HG02938 (cell line): ENCODE measurements at regions not wholly inside any gene's neighbourhood (a gene's known extent, or its start where the extent isn't known, plus 50 kb on each side); places are given as distances from the start of the nearest gene placed in this dataset.

Source experiments
- ATAC-seq: cut with Tn5 transposase; IDR thresholded peaks from one replicate; pipeline ENCODE4 v1.9.1; 2021; ENCODE audit warnings: mild to moderate bottlenecking, moderate library complexity; ENCODE audit not compliant: unreplicated experiment

- ATAC-seq: no peak
Observed at GRCh38 chr2:128467321-128467969, 148.8 kb upstream of the HS6ST1 start.

DNA sequence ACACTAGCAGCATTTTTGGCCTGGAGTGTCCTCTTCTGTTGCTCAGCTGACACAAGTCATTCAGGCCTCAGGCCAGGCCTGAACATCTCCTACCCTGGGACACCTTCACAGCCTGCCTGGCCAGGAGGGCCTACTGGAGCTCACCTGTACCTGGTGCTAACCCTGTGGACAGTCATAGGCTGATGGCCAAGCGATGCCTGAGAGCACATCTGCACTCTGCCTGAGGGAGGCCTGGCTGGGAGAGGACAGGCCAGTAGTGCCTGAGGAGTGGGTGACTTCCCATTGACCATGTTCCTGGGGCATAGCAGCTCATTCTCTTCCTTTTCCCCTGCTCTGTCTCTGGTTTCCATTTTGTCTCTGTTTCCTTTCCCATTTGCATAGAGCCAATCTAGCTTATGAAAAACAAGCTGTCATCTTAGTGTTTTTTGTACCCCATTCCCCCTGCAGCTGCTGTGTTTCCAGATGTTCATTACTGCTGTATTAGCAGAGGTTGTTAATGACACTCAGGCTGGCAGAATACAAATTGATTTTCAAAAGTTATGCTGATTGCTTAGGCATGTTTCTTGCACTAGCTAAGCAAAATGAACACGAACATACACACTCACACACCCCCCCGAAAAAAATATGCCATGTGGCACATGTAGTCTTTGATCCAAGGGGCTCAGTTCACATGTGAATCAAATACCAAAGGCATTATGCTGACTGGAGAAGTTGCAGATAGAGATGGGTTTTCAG is 149.7 kb upstream of the HS6ST1 start:
- no peak for ATAC-seq

DNA sequence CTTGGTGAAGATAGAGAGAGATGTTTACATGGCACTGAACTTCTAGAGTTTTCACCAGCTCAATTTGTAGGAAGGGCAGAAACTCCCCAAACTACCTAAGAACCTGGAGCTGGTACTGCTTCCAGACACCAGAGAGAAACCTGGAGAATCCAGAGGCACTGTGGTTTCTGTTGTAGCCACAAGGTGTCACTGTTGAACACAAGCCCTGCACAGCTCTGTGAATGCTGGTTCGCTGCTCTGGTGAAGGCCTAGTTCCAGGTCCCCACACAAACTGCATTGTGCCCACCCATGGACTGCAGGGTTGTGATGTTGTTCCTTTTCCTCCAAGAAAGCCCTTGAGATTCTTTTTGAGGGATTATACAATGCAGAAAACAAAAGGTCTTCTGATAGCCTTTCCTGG is 150.5 kb upstream of the HS6ST1 start:
- no peak for ATAC-seq

DNA sequence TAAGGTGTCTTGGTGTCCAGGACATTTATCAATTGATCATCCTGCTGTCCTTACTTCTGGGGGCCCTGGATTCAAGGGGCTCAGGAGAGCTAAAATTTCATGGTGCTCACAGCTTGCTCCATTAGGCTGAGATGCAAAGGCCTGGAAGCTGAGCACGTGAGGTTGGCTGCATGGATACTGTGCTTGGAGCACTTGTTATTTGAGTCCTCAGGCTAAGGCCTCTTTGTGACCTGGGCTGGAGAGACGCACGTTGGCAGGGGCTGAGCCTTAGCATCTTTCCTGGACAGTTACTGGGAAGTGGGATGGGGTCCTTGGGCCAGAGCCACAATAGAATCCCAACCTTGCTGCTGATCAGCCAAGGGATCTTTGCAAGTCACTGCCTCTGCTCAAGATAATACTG is 151.2 kb upstream of the HS6ST1 start:
- no peak for ATAC-seq

DNA sequence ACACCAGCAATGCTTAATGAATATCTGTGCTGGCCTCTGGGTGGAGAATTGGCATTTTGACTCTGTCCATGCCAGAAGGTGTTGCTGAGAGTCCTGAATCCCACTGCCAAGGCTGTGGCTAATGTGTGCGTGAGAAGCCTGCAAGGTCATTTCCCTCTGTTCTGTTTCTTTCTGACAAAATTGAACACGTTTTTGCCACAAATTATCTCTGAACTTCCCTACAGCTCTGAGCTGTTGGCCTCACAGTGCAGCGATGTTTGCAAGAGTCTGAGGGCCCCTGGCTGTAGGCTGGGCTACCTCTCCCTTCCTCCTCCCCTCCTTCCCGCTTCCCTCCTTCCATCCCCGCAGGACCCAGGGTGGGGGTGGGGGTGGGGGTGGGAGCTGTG is 154.1 kb upstream of the HS6ST1 start:
- ATAC-seq: no peak

- ATAC-seq: no peak
Observed at GRCh38 chr2:128473175-128474035, 154.7 kb upstream of the HS6ST1 start.

GRCh38 chr2:128474036-128474955 is 155.6 kb upstream of the HS6ST1 start:
- no peak for ATAC-seq

GRCh38 chr2:128474962-128475361 is 156.3 kb upstream of the HS6ST1 start:
- ATAC-seq: no peak

- ATAC-seq: no peak
Observed at GRCh38 chr2:128475427-128476211, 157.0 kb upstream of the HS6ST1 start.

DNA sequence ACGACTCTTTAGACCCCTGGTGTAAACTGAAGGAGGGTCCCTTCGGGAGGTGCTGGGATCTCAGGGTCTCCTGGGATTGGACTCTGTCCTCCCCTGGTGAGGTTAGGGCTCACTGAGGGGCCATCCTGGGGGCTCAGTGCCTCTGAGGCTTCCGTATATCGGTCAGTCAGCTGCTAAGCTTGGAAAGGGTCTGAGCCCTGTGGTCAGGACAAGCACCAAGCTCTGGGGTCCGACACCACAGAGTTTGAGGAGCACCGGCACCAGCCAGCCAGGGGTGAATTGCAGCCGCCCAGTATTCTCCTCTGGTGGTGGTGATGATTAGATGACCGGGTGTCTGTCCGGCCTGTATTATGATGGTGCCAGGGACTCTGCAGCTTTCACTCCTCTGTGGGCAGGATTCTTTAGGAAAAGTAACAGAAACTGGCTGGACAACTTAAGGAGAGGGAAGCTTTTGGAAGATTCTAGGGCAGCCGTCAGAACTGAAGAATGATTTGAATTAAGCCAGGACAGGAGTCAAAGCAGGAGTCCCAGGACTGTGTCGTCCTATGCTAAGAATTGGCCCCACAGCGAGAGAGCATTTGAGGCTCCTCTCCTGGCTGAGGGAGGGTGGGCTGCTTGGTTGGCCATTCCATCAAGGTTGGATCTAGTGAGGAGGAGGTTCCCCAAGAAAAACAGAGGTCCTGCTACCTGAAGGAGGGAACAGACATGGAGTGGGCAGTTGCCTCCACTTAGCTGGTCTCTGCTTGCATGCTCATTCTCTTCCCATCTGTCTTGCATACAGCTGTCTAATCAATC is 158.6 kb upstream of the HS6ST1 start:
- ATAC-seq: no peak

- ATAC-seq: no peak
Observed at GRCh38 chr2:128477891-128478290, 159.2 kb upstream of the HS6ST1 start.

DNA sequence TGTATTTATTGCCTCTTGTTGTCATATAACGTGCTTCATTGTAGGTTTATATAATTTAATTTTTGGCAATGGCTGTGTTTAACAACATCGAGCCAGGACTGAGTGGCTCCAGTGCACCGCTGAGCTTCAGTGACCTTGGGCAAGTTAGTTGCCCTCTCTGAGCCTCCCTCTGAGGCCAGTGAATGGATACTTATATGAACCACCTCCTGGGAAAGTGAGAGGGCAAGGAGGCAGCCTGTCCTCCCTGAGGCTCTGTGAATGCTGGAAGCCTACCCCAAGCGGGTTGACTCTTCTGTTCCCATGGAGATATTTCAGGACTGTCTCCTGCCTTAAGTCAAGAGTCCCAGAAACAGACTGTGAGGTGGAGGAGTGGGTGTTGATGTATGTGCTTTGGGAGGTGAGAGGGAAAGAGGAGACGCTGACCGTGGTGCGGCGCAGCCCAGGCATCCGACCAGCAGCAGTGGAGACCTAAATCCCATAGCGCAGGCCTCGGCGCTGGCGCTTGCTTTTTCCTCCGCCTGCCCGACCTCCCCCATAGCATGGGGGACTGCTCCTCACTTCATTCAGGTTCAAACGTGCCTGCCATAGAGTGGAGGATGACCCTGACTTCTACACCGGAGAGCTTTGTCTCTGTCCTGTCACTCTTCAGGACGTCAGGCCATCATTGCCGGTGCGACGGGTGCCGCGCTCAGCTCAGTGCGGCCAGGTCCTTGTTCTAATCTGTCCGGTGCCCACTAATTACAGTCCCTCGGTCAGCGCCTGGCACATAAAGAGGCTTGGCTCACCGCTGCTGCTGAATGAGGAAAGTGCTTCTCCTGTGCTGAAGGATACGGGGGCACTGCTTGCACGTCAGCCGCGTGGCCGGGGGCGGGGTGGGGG is 167.3 kb upstream of the HS6ST1 start:
- no peak for ATAC-seq

- no peak for ATAC-seq
Observed at GRCh38 chr2:128486640-128487375, 168.1 kb upstream of the HS6ST1 start.

- no peak for ATAC-seq
Observed at GRCh38 chr2:128487650-128488387, 169.2 kb upstream of the HS6ST1 start.

GRCh38 chr2:128488434-128488833 is 169.8 kb upstream of the HS6ST1 start:
- no peak for ATAC-seq

DNA sequence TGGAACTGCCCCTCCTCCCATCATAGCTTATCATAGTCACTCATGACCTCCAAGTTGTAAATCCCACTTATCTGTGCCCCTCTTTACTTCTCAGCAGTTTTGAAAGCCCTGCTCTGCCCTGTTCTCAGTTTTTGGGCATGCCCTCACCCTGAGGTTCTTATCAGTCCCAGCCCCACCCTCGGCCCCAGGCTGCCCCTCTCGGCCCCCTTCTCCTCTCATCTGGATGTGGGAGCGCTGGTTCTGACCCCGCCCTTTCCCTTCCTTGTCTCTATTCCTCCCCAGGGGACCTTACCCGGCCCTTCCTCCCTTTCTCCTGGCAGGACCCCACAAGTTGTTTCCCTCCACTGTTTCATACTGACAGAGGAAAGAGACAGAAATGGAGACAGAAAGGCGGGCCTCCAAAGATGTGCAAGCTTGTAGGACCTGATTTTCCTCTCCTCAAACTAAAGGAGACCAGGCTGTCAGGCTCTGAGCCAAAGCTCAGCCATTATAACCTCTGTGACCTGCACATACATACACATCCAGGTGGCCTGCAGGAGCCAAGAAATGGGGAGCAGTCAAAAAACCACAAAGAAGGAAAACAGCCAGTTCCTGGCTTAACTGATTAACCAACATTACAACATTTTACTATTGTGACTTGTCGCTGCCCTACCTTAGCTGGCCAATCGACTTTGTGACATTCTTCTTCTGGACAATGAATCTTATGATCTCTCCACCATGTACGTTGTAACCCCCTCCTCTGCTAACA is 171.0 kb upstream of the HS6ST1 start:
- no peak for ATAC-seq
